ENCODE measurements at regions not wholly inside any gene's neighbourhood (a gene's known extent, or its start where the extent isn't known, plus 50 kb on each side); places are given as distances from the start of the nearest gene placed in this dataset.

DNA sequence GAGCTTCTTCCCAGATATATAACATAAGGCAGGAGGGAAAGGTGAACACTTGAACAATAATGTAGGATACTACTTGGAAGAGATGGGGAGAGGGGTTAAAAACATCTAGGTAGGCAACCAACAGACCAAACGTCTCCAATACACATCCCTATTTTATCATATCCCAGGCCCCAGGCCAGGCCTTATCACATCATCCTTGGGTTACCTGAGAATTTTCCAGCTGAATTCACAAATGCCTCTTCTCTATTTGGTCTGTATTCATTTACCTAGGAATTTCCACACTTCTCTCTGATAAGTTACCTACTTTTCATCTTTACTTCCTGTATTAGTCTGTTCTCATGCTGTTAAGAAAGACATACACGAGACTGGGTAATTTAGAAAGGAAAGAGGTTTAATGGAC is 141.9 kb upstream of the C1orf21 start:
- Histone ChIP-seq H3K56ac (replicated peaks; ENCODE audit: insufficient read length, low read depth, low read length) (no peak overlapping the region), H3K4me1 (replicated peaks in 1 of 4; ENCODE audit: control insufficient read depth in 3 of 4, insufficient read depth in 4 of 4, low read length in 3 of 4) (no peaks in the 10 kb centered on the region), H3K9ac (replicated peaks in 1 of 4; ENCODE audit: extremely low read depth in 1 of 4, low read depth in 3 of 4, low read length in 3 of 4) (no peak overlapping the region), H3K14ac (ENCODE audit: insufficient read length) (no peak overlapping the region), H3K27me3 (replicated peaks in 1 of 4; ENCODE audit: control insufficient read depth in 3 of 4, extremely low read depth in 1 of 4, insufficient read depth in 3 of 4, low read length in 3 of 4) (no peaks in the 10 kb centered on the region), H2AFZ (ENCODE audit: low read length) (no peak overlapping the region), H3K9me3 (ENCODE audit: insufficient read depth in 2 of 2, low read depth in 1 of 2, low read length in 1 of 2) (no peaks in the 10 kb centered on the region), H4K91ac (replicated peaks; ENCODE audit: insufficient read length, low read length) (no peak overlapping the region), H2BK12ac (ENCODE audit: low read depth, low read length) (no peak overlapping the region), H2AK5ac (ENCODE audit: low read depth, low read length) (no peak overlapping the region), H4K5ac (ENCODE audit: insufficient read length, low read depth, low read length) (no peak overlapping the region), H4K8ac (ENCODE audit: extremely low read depth, insufficient read depth, low read length) (no peak overlapping the region), H3K79me1 (ENCODE audit: low read depth, low read length) (no peaks in the 10 kb centered on the region), H3K23me2 (ENCODE audit: low read depth, low read length) (no peaks in the 10 kb centered on the region; the same call in 1 of the 2 replicates), H3K4me3 (ENCODE audit: extremely low read depth in 1 of 4, insufficient read depth in 2 of 4, low read depth in 3 of 4, low read length in 4 of 4) (no peak overlapping the region), H3K36me3 (ENCODE audit: control insufficient read depth in 2 of 4, insufficient read depth in 4 of 4, low read length in 3 of 4) (no peaks in the 10 kb centered on the region), H2BK15ac (ENCODE audit: low read length) (no peak overlapping the region), H3K4me2 (ENCODE audit: insufficient read depth in 1 of 2, low read depth in 2 of 2, low read length in 2 of 2) (no peak overlapping the region), H3K27ac (ENCODE audit: low read depth, low read length) (no peak overlapping the region), H2BK20ac (ENCODE audit: low read length) (no peak overlapping the region), H2BK5ac (ENCODE audit: low read depth, low read length) (no peak overlapping the region), H2BK120ac (replicated peaks; ENCODE audit: low read depth, low read length) (no peak overlapping the region), H3K4ac (replicated peaks; ENCODE audit: insufficient read length, low read depth, low read length) (no peak overlapping the region), H4K20me1 (replicated peaks in 1 of 2; ENCODE audit: control insufficient read depth in 1 of 2, insufficient read depth in 2 of 2, low read length in 2 of 2) (no peaks in the 10 kb centered on the region), H3K79me2 (ENCODE audit: control insufficient read depth in 1 of 2, insufficient read depth in 2 of 2, low read length in 2 of 2) (no peaks in the 10 kb centered on the region), H3K23ac (ENCODE audit: insufficient read length) (no peak overlapping the region), H3K18ac (ENCODE audit: extremely low read depth, low read length) (no peak overlapping the region)
- ChIA-PET CTCF (ENCODE audit: partially characterized antibody) (interaction anchor here (0.7 to 4.1 kb wide), 4 partner anchors 8 to 306 kb away, joined by 3 to 16 read pairs (median 5); no protein-coding TSS in a partner anchor), POLR2A (ENCODE audit: partially characterized antibody) (no interaction called here)
- DNase-seq (ENCODE audit: low read depth in 1 of 2, low spot score in 2 of 2) (no peak), FAIRE-seq (no peak)
- 86% methylated on average over 2 of the region's 2 CpGs; no CpG with 5 or more reads in 1 of the 2 experiments for WGBS, 2 experiments (ENCODE audit: extremely low coverage in 1 of 2, insufficient coverage in 1 of 2, insufficient read length in 1 of 2, insufficient replicate concordance in 2 of 2, low coverage in 1 of 2, low lambda C conversion rate in 2 of 2, missing lambda C conversion rate in 1 of 2)
- TF ChIP-seq, protein P1, sequence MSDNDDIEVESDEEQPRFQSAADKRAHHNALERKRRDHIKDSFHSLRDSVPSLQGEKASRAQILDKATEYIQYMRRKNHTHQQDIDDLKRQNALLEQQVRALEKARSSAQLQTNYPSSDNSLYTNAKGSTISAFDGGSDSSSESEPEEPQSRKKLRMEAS (IDR thresholded peaks at IDR 0.05) = no peak
- TF ChIP-seq CTBP2 (IDR thresholded peaks at IDR 0.05; ENCODE audit: borderline replicate concordance, insufficient read depth, insufficient read length, low read length) = no peak
- no peak for TF ChIP-seq MAFK (IDR thresholded peaks at IDR 0.05; ENCODE audit: low read depth, low read length)
- TF ChIP-seq NRF1 (IDR thresholded peaks at IDR 0.05; ENCODE audit: low read depth, low read length) = no peak
- TF ChIP-seq CBX8 (IDR thresholded peaks at IDR 0.05; ENCODE audit: borderline replicate concordance, low read depth, low read length) = no peak
- TF ChIP-seq EGR1 (IDR thresholded peaks at IDR 0.05; ENCODE audit: borderline replicate concordance, low read depth, low read length) = no peak
- TF ChIP-seq, protein P2, sequence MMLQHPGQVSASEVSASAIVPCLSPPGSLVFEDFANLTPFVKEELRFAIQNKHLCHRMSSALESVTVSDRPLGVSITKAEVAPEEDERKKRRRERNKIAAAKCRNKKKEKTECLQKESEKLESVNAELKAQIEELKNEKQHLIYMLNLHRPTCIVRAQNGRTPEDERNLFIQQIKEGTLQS (IDR thresholded peaks at IDR 0.05; ENCODE audit: insufficient read depth, low read depth, low read length) = no peak
- no peak for TF ChIP-seq RNF2 (IDR thresholded peaks at IDR 0.05; ENCODE audit: borderline replicate concordance, low read depth, low read length, missing control alignments, poor library complexity, severe bottlenecking)
- no peak for TF ChIP-seq PHF8 (conservative IDR thresholded peaks at IDR 0.05; ENCODE audit: low read depth, low read length)
- TF ChIP-seq CHD2 (IDR thresholded peaks at IDR 0.05; ENCODE audit: low read length) = no peak
- no peak for TF ChIP-seq CHD1 (IDR thresholded peaks at IDR 0.05; ENCODE audit: low read depth, low read length)
- TF ChIP-seq KDM1A (IDR thresholded peaks at IDR 0.05; ENCODE audit: borderline replicate concordance, low read length) = no peak
- no peak for TF ChIP-seq ASH2L (IDR thresholded peaks at IDR 0.05; ENCODE audit: low read length)
- TF ChIP-seq RAD21 (IDR thresholded peaks at IDR 0.05 in 1 of 2, conservative IDR thresholded peaks at IDR 0.05 in 1 of 2; ENCODE audit: low read depth in 2 of 2, low read length in 2 of 2) = no peak
